Chondrocyte (in vitro differentiated cells): ENCODE measurements at regions not wholly inside any gene's neighbourhood (a gene's known extent, or its start where the extent isn't known, plus 50 kb on each side); places are given as distances from the start of the nearest gene placed in this dataset.

ENCODE experiments used
- DNase-seq: peaks from one replicate; pipeline ENCODE4 v3.0.0; 2021; ENCODE audit warnings: mixed read lengths, low spot score
- H3K27ac Mint-ChIP-seq: one replicate; pipeline ENCODE4 v1.8.0; 2021; ENCODE audit warnings: mild to moderate bottlenecking, moderate library complexity, mixed read lengths; ENCODE audit not compliant: unreplicated experiment
- H3K27me3 Mint-ChIP-seq: 2 replicates; pipeline ENCODE4 v1.8.0; 2021; ENCODE audit warnings: low read depth, mixed read lengths
- H3K36me3 Mint-ChIP-seq: 2 replicates; pipeline ENCODE4 v1.8.0; 2021; ENCODE audit warnings: low read depth, mixed read lengths
- H3K4me1 Mint-ChIP-seq: 2 replicates; pipeline ENCODE4 v1.8.0; 2021; ENCODE audit warnings: low read depth, mild to moderate bottlenecking, mixed read lengths
- H3K4me3 Mint-ChIP-seq: one replicate; pipeline ENCODE4 v1.8.0; 2021; ENCODE audit warnings: mild to moderate bottlenecking, moderate library complexity, mixed read lengths; ENCODE audit not compliant: unreplicated experiment
- H3K9me3 Mint-ChIP-seq: 2 replicates; pipeline ENCODE4 v1.8.0; 2021; ENCODE audit warnings: low read depth, mixed read lengths
- TF ChIP-seq, protein P1 (sequence below): fragments of 200-600 bp; sonication (generic); IDR thresholded peaks from 2 replicates; pipeline ENCODE4 v1.5.0; 2021; ENCODE audit warnings: antibody characterized with exemption, mild to moderate bottlenecking, moderate library complexity

- no peaks in the 10 kb centered on the region for H3K4me1 Mint-ChIP-seq
- no peak overlapping the region for H3K4me3 Mint-ChIP-seq
- no peaks in the 10 kb centered on the region for H3K36me3 Mint-ChIP-seq
- DNase-seq: no peak
- H3K27ac Mint-ChIP-seq: no peak overlapping the region
- no peaks in the 10 kb centered on the region for H3K9me3 Mint-ChIP-seq
- TF ChIP-seq, protein P1, sequence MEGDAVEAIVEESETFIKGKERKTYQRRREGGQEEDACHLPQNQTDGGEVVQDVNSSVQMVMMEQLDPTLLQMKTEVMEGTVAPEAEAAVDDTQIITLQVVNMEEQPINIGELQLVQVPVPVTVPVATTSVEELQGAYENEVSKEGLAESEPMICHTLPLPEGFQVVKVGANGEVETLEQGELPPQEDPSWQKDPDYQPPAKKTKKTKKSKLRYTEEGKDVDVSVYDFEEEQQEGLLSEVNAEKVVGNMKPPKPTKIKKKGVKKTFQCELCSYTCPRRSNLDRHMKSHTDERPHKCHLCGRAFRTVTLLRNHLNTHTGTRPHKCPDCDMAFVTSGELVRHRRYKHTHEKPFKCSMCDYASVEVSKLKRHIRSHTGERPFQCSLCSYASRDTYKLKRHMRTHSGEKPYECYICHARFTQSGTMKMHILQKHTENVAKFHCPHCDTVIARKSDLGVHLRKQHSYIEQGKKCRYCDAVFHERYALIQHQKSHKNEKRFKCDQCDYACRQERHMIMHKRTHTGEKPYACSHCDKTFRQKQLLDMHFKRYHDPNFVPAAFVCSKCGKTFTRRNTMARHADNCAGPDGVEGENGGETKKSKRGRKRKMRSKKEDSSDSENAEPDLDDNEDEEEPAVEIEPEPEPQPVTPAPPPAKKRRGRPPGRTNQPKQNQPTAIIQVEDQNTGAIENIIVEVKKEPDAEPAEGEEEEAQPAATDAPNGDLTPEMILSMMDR: no peak
- no peaks in the 10 kb centered on the region for H3K27me3 Mint-ChIP-seq
Observed at GRCh38 chr16:49200223-49200820, 81.3 kb downstream of the CBLN1 start.

DNA sequence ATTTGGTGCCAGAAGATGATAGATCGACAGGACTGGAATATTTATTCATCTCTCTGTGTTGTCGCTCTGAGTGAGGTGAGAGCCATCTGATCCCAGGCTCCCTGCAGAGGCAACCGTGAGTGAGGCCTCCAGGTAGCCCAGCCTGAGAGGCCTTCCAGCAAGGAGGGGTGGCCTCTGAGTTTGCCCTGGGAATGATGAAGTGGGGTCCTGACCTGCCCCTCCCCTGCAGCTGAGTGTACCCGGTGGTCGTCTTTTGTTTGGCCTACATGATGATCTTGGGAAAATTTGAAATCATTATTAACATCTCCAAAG, 86.4 kb downstream of the CBLN1 start:
- Mint-ChIP-seq H3K27me3 (peaks cover 2% of the 10 kb centered on the region), H3K4me3 (no peak overlapping the region), H3K9me3 (no peaks in the 10 kb centered on the region), H3K4me1 (no peaks in the 10 kb centered on the region), H3K36me3 (no peaks in the 10 kb centered on the region), H3K27ac (no peak overlapping the region)
- no peak for DNase-seq
- TF ChIP-seq, protein P1: no peak

DNA sequence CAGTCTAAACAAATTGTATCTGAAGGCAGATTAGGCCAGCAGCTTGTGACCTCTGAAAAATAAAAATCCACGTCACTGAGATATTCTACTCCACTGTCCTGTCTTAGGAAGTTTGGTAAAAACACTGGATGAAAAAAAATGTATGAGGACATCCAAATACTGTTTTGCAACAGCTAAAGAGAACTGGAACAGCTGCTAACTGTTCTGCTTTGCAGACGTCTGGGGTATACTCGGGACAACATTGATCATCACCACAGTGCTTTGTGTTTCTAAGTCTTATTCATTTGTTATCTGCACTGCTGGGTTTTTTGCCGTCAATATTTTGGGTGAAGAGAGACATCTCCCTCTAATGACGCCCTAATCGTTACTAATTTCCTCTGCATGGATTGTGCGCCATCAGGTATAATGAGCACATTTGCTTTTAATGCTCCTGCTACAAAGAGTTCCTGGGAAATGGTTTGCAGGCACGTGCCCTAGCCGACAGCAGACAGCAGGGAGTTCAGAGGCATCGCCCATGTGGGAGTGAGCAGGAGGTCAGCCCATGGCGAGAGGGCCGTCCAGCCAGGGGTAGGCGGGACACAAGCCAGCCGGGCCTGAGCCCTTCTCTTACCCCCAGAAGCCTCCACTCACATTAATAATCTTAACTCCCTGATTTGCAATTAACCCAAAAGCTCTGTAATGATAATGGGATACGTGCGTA, 87.0 kb downstream of the CBLN1 start:
- Mint-ChIP-seq H3K4me3 (no peak overlapping the region), H3K36me3 (no peaks in the 10 kb centered on the region), H3K27ac (no peak overlapping the region), H3K4me1 (no peaks in the 10 kb centered on the region), H3K9me3 (no peaks in the 10 kb centered on the region), H3K27me3 (peaks cover 2% of the 10 kb centered on the region)
- TF ChIP-seq, protein P1: no peak
- no peak for DNase-seq

GRCh38 chr16:49193596-49193995, 88.0 kb downstream of the CBLN1 start:
- TF ChIP-seq, protein P1: no peak
- Mint-ChIP-seq H3K9me3 (no peaks in the 10 kb centered on the region), H3K27ac (no peak overlapping the region), H3K4me3 (no peak overlapping the region), H3K36me3 (no peaks in the 10 kb centered on the region), H3K4me1 (no peaks in the 10 kb centered on the region), H3K27me3 (peaks cover 2% of the 10 kb centered on the region)
- no peak for DNase-seq

- Mint-ChIP-seq H3K27me3 (no peaks in the 10 kb centered on the region), H3K4me3 (no peak overlapping the region), H3K36me3 (no peaks in the 10 kb centered on the region), H3K4me1 (no peaks in the 10 kb centered on the region), H3K9me3 (no peaks in the 10 kb centered on the region), H3K27ac (no peak overlapping the region)
- DNase-seq: no peak
- TF ChIP-seq, protein P1: no peak
Observed at GRCh38 chr16:49189286-49189685, 92.4 kb downstream of the CBLN1 start.
